ENCODE measurements at regions not wholly inside any gene's neighbourhood (a gene's known extent, or its start where the extent isn't known, plus 50 kb on each side); places are given as distances from the start of the nearest gene placed in this dataset.

- H2AFZ ChIP-seq (ENCODE audit: low read depth, low read length), result no peak overlapping the region
- no peaks in the 10 kb centered on the region for H3K36me3 ChIP-seq (ENCODE audit: insufficient read depth, low read length)
- H3K4me1 ChIP-seq (ENCODE audit: insufficient read depth, low read length), result no peaks in the 10 kb centered on the region
- no peaks in the 10 kb centered on the region for H3K27me3 ChIP-seq (ENCODE audit: insufficient read depth, low read length)
- H3K9me3 ChIP-seq (ENCODE audit: low read length), result no peaks in the 10 kb centered on the region
- H3K4me3 ChIP-seq (ENCODE audit: low read length), result no peak overlapping the region
Observed at GRCh38 chr2:4265936-4266335, 562.6 kb downstream of the DCDC2C start.

- Histone ChIP-seq H3K27me3 (ENCODE audit: insufficient read depth, low read length) (no peaks in the 10 kb centered on the region), H3K4me1 (ENCODE audit: insufficient read depth, low read length) (no peaks in the 10 kb centered on the region), H3K9me3 (ENCODE audit: low read length) (no peaks in the 10 kb centered on the region), H3K36me3 (ENCODE audit: insufficient read depth, low read length) (no peaks in the 10 kb centered on the region), H3K4me3 (ENCODE audit: low read length) (no peak overlapping the region), H2AFZ (ENCODE audit: low read depth, low read length) (no peak overlapping the region)
Observed at GRCh38 chr2:4269885-4270284, 566.5 kb downstream of the DCDC2C start.

GRCh38 chr2:4272261-4272858, 569.0 kb downstream of the DCDC2C start:
- no peaks in the 10 kb centered on the region for H3K4me1 ChIP-seq (ENCODE audit: insufficient read depth, low read length)
- no peaks in the 10 kb centered on the region for H3K27me3 ChIP-seq (ENCODE audit: insufficient read depth, low read length)
- H2AFZ ChIP-seq (ENCODE audit: low read depth, low read length), result no peak overlapping the region
- H3K9me3 ChIP-seq (ENCODE audit: low read length), result no peaks in the 10 kb centered on the region
- H3K36me3 ChIP-seq (ENCODE audit: insufficient read depth, low read length), result no peaks in the 10 kb centered on the region
- H3K4me3 ChIP-seq (ENCODE audit: low read length), result no peak overlapping the region

GRCh38 chr2:4278392-4278791, 575.0 kb downstream of the DCDC2C start:
- Histone ChIP-seq H3K4me3 (ENCODE audit: low read length) (no peak overlapping the region), H3K4me1 (ENCODE audit: insufficient read depth, low read length) (no peaks in the 10 kb centered on the region), H3K9me3 (ENCODE audit: low read length) (no peaks in the 10 kb centered on the region), H2AFZ (ENCODE audit: low read depth, low read length) (no peak overlapping the region), H3K27me3 (ENCODE audit: insufficient read depth, low read length) (no peaks in the 10 kb centered on the region), H3K36me3 (ENCODE audit: insufficient read depth, low read length) (no peaks in the 10 kb centered on the region)

- Histone ChIP-seq H3K9me3 (ENCODE audit: low read length) (no peaks in the 10 kb centered on the region), H3K4me1 (ENCODE audit: insufficient read depth, low read length) (no peaks in the 10 kb centered on the region), H2AFZ (ENCODE audit: low read depth, low read length) (no peak overlapping the region)
Observed at GRCh38 chr2:4279431-4279830, 576.1 kb downstream of the DCDC2C start.

GRCh38 chr2:4291430-4291829, 588.1 kb downstream of the DCDC2C start:
- no peaks in the 10 kb centered on the region for H3K36me3 ChIP-seq (ENCODE audit: insufficient read depth, low read length)
- H3K27me3 ChIP-seq (ENCODE audit: insufficient read depth, low read length), result no peaks in the 10 kb centered on the region
- no peaks in the 10 kb centered on the region for H3K4me1 ChIP-seq (ENCODE audit: insufficient read depth, low read length)
- no peak overlapping the region for H3K4me3 ChIP-seq (ENCODE audit: low read length)
- no peak overlapping the region for H2AFZ ChIP-seq (ENCODE audit: low read depth, low read length)
- H3K9me3 ChIP-seq (ENCODE audit: low read length), result no peaks in the 10 kb centered on the region

More at GRCh38 chr2:4279431-4279830, 576.1 kb downstream of the DCDC2C start:
- Histone ChIP-seq H3K36me3 (ENCODE audit: insufficient read depth, low read length) (no peaks in the 10 kb centered on the region), H3K27me3 (ENCODE audit: insufficient read depth, low read length) (no peaks in the 10 kb centered on the region), H3K4me3 (ENCODE audit: low read length) (no peak overlapping the region)

GRCh38 chr2:4295680-4296079, 592.3 kb downstream of the DCDC2C start:
- Histone ChIP-seq H3K9me3 (ENCODE audit: low read length) (no peaks in the 10 kb centered on the region), H3K4me3 (ENCODE audit: low read length) (no peak overlapping the region), H3K4me1 (ENCODE audit: insufficient read depth, low read length) (no peaks in the 10 kb centered on the region), H3K27me3 (ENCODE audit: insufficient read depth, low read length) (no peaks in the 10 kb centered on the region), H2AFZ (ENCODE audit: low read depth, low read length) (no peak overlapping the region), H3K36me3 (ENCODE audit: insufficient read depth, low read length) (no peaks in the 10 kb centered on the region)

GRCh38 chr2:4300616-4301015, 597.2 kb downstream of the DCDC2C start:
- Histone ChIP-seq H3K4me1 (ENCODE audit: insufficient read depth, low read length) (no peaks in the 10 kb centered on the region), H3K9me3 (ENCODE audit: low read length) (no peaks in the 10 kb centered on the region), H3K36me3 (ENCODE audit: insufficient read depth, low read length) (no peaks in the 10 kb centered on the region), H3K27me3 (ENCODE audit: insufficient read depth, low read length) (no peaks in the 10 kb centered on the region), H3K4me3 (ENCODE audit: low read length) (no peak overlapping the region), H2AFZ (ENCODE audit: low read depth, low read length) (no peak overlapping the region)

GRCh38 chr2:4324531-4324930, 621.2 kb downstream of the DCDC2C start:
- H3K27me3 ChIP-seq (ENCODE audit: insufficient read depth, low read length), result no peaks in the 10 kb centered on the region
- H3K4me3 ChIP-seq (ENCODE audit: low read length), result no peak overlapping the region
- no peaks in the 10 kb centered on the region for H3K4me1 ChIP-seq (ENCODE audit: insufficient read depth, low read length)
- H3K9me3 ChIP-seq (ENCODE audit: low read length), result no peaks in the 10 kb centered on the region
- H3K36me3 ChIP-seq (ENCODE audit: insufficient read depth, low read length), result no peaks in the 10 kb centered on the region
- H2AFZ ChIP-seq (ENCODE audit: low read depth, low read length), result no peak overlapping the region

- Histone ChIP-seq H3K4me3 (ENCODE audit: low read length) (no peak overlapping the region), H3K27me3 (ENCODE audit: insufficient read depth, low read length) (no peaks in the 10 kb centered on the region)
Observed at GRCh38 chr2:4336864-4337263, 633.5 kb downstream of the DCDC2C start.

GRCh38 chr2:4338345-4338744, 635.0 kb downstream of the DCDC2C start:
- Histone ChIP-seq H2AFZ (ENCODE audit: low read depth, low read length) (no peak overlapping the region), H3K4me3 (ENCODE audit: low read length) (no peak overlapping the region), H3K4me1 (ENCODE audit: insufficient read depth, low read length) (no peaks in the 10 kb centered on the region), H3K9me3 (ENCODE audit: low read length) (no peaks in the 10 kb centered on the region), H3K27me3 (ENCODE audit: insufficient read depth, low read length) (no peaks in the 10 kb centered on the region), H3K36me3 (ENCODE audit: insufficient read depth, low read length) (no peaks in the 10 kb centered on the region)

More at GRCh38 chr2:4336864-4337263, 633.5 kb downstream of the DCDC2C start:
- no peak overlapping the region for H2AFZ ChIP-seq (ENCODE audit: low read depth, low read length)
- H3K9me3 ChIP-seq (ENCODE audit: low read length), result no peaks in the 10 kb centered on the region
- H3K36me3 ChIP-seq (ENCODE audit: insufficient read depth, low read length), result no peaks in the 10 kb centered on the region
- H3K4me1 ChIP-seq (ENCODE audit: insufficient read depth, low read length), result no peaks in the 10 kb centered on the region

- no peak overlapping the region for H3K4me3 ChIP-seq (ENCODE audit: low read length)
- H3K4me1 ChIP-seq (ENCODE audit: insufficient read depth, low read length), result no peaks in the 10 kb centered on the region
- H3K27me3 ChIP-seq (ENCODE audit: insufficient read depth, low read length), result no peaks in the 10 kb centered on the region
- no peak overlapping the region for H2AFZ ChIP-seq (ENCODE audit: low read depth, low read length)
- H3K9me3 ChIP-seq (ENCODE audit: low read length), result no peaks in the 10 kb centered on the region
- no peaks in the 10 kb centered on the region for H3K36me3 ChIP-seq (ENCODE audit: insufficient read depth, low read length)
Observed at GRCh38 chr2:4340536-4340935, 637.2 kb downstream of the DCDC2C start.

GRCh38 chr2:4346628-4347027, 643.3 kb downstream of the DCDC2C start:
- no peaks in the 10 kb centered on the region for H3K27me3 ChIP-seq (ENCODE audit: insufficient read depth, low read length)
- no peaks in the 10 kb centered on the region for H3K36me3 ChIP-seq (ENCODE audit: insufficient read depth, low read length)
- H3K4me1 ChIP-seq (ENCODE audit: insufficient read depth, low read length), result no peaks in the 10 kb centered on the region
- no peaks in the 10 kb centered on the region for H3K9me3 ChIP-seq (ENCODE audit: low read length)
- no peak overlapping the region for H3K4me3 ChIP-seq (ENCODE audit: low read length)
- H2AFZ ChIP-seq (ENCODE audit: low read depth, low read length), result no peak overlapping the region

GRCh38 chr2:4353668-4354067, 650.3 kb downstream of the DCDC2C start:
- Histone ChIP-seq H3K9me3 (ENCODE audit: low read length) (no peaks in the 10 kb centered on the region), H3K4me1 (ENCODE audit: insufficient read depth, low read length) (no peaks in the 10 kb centered on the region), H2AFZ (ENCODE audit: low read depth, low read length) (no peak overlapping the region), H3K36me3 (ENCODE audit: insufficient read depth, low read length) (no peaks in the 10 kb centered on the region), H3K4me3 (ENCODE audit: low read length) (no peak overlapping the region), H3K27me3 (ENCODE audit: insufficient read depth, low read length) (no peaks in the 10 kb centered on the region)

Measured in neuron (in vitro differentiated cells).